ENCODE measurements at regions not wholly inside any gene's neighbourhood (a gene's known extent, or its start where the extent isn't known, plus 50 kb on each side); places are given as distances from the start of the nearest gene placed in this dataset.
"Not testable (repeated sequence)": the region's sequence is repeated elsewhere in the genome, so short reads cannot be mapped to it uniquely, and the experiment has no call there.

DNA sequence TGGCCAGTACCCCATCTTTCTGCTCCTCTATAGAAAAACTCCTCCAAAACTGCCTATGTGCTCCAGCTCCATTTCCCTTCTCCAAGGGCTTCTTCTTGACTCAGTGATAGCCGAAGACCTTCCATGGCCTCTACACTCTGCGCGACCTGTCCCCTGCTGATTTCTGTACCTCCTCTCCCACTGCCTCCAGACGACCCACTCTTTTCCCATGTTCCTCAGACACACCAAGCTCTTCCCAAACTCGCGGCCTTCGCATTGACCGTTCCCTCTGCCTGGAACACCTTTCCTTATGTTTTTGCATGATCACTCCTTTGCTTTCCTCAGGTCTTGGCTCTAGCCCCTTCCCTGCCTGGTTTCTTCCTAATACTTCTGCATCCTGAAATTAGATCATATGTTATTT, 255.6 kb upstream of the SDK2 start:
- no peak for DNase-seq

- DNase-seq = no peak
These were observed 256.3 kb upstream of the SDK2 start for GRCh38 chr17:73900516-73900915.

DNA sequence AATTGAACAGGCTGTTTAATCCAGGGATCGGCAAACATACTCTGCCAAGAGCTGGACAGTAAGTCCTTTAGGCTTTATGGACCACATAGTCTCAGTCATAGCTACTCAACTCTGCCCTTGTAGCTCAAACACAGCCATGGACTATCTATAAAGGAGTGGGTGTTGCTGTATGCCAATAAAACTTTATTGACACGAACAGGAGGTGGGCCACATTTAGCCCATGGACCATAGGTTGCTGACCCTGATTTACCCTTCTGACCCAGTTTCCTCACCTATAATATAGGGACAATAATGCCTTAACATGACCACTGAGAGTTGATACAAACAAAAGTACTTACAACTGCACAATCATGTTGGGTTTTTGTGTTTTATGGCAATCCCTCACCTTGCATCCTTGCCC, 257.0 kb upstream of the SDK2 start:
- no peak for DNase-seq

DNA sequence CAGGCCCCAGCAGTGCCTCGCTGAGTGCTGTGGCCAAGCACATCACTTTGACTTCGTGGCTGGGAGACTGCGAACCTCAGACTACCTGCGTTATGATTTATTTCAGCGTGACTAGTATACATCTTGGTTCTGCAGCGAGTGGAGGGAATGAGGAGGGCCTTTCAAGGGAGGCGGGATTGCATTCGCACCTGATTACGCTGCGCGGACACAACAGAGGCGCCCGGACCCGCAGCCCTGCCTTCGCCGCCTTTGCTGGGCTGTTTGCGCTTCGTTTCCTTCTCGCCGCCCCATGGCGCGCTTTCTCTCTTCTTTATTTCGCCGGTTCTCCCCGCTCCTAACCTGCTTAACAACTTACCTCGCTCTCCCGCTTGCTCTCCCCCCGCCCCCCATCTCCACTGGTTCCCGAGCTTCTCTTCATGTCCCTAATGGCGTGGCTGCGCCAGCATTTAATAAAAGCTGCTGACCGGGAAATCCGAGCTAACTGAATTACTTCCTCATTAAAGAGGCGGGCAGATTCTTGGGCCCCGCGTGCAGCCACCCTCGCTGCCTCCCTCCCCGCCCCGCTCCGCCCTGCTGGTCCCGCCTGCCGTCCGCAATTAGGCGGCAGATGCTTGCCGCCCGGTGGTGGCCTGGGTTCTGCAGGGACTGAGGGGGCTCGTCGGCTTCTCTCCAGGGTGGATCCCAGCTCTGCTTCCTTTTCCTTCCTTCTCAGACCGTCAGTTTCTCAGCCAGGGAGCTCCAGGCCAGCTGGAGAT, 257.6 kb upstream of the SDK2 start:
- no peak for DNase-seq

- DNase-seq = no peak
These were observed 258.4 kb upstream of the SDK2 start for GRCh38 chr17:73902416-73903181.

GRCh38 chr17:73906896-73907870, 262.9 kb upstream of the SDK2 start:
- no peak for DNase-seq

DNA sequence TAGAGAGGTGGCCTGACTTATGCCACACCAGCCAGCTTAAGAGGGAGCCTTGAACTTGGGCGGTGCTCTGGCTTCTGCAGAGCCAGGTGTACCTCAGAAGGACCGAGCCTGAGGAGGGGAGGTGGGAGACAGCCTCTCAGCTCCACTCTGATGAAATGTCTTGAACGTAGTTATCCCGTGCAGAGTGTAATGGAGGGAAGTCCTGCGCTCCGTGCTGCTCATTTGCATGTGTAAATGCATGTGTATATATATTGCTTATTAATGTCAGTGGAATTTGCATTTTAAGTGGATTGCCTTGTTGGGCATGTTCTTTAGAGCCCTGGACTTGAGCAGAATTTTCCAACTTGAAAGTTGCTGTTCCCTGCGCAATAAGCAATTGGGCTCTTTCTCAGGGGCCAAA, 264.9 kb upstream of the SDK2 start:
- DNase-seq = no peak

GRCh38 chr17:73910206-73910605, 266.0 kb upstream of the SDK2 start:
- DNase-seq = no peak

- DNase-seq = no peak
These were observed 266.7 kb upstream of the SDK2 start for GRCh38 chr17:73910821-73911515.

- DNase-seq = no peak
These were observed 267.6 kb upstream of the SDK2 start for GRCh38 chr17:73911726-73912372.

- no peak for DNase-seq
These were observed 268.1 kb upstream of the SDK2 start for GRCh38 chr17:73912373-73912746.

DNA sequence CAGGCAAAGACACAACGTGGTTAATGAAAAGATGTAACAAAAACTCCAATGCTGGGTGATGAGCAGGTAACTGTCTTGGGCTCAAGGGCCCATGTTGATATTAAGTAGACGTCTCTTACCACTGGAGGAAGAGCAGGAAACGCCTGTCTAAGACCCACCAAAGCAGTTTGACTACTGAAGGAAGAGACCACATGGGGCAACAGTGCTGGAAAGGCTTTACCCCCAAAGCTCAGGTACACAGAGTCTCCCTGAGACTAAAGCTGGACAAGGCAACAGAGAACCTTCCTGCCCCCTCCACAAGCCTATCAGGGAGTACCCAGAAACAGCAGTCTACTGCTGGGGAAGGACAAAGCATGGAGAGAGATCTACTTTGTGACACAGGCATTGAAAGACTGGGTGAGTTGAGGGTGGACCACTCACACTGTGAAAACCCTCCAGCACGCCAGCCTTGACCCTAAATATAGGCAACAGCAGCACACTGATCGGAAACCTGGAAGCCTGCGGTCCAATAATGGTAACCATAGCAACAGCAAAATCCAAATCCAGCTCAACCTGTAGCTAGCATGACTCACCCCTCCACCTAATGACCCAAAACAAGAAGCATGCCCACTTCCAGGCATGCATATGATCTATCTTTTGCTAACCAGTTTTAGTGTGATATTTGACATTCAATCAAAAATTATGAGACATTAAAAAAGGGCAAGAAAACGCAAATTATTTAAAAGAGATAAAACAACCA, 270.5 kb upstream of the SDK2 start:
- DNase-seq = no peak

GRCh38 chr17:73919033-73919432, 274.8 kb upstream of the SDK2 start:
- DNase-seq = not testable (repeated sequence)

GRCh38 chr17:73921306-73921705, 277.1 kb upstream of the SDK2 start:
- no peak for DNase-seq

GRCh38 chr17:73924114-73924908, 279.2 kb upstream of the RPL38 start:
- DNase-seq = no peak

GRCh38 chr17:73924909-73925186, 278.6 kb upstream of the RPL38 start:
- DNase-seq = no peak

GRCh38 chr17:73929860-73930430, 273.5 kb upstream of the RPL38 start:
- DNase-seq = no peak

DNA sequence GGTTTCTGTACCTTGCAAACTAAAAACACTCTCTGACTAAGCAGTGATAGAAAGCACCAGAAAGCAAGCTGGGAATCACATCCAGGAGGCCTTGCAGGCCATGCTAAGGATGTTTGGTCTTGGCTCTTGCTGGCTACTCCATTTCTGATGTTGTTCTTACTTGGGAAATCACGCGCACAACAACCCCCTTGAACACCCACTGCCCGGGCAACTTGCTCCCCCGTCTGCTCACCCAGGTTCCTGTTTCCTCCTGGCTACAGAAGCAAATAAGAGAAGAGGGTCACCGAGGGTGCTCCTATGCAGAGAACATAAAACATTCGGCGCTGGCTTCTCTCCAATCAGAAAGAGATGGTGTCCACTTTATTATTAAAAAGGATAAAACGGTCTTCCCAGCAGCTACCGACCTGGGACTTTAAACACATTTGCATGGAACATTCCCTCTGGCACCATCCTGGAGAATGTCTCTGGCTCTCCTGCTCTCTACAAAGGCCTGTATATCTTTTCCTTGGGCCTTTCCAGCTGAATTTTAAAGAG, 271.2 kb upstream of the RPL38 start:
- DNase-seq = no peak

DNA sequence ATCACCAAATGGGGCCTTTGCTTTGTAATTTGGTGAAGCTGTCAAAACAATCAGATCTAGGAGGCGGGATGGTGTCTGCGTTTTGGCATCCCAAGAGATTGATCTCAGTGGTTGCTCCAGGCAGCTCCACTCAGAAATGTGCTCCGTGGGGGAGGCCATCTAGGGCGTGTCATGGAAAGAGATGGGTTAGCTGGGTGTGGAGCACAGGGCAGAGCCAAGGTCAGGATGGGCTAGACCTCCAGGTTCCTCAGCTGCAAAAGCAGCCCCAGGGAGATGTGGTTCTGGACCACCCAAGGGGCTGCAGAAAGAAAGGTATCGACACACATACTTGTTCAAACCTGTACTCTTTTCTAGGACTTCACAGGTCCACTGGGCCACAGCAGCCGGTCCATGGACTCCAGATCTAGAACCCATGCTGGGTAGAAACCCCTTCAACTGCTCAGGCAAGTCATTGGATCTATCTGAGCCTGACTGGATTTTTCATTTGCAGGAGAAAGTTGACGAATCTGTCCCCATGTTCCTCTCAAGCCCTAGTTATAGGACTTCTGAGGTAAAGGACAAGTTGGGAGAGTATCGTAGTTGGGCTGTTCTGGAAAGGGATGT, 270.2 kb upstream of the RPL38 start:
- DNase-seq = no peak

GRCh38 chr17:73933871-73934270, 269.6 kb upstream of the RPL38 start:
- DNase-seq = no peak

Data from CD4-positive, alpha-beta T cell treated with Interleukin-4 for 4 hours (primary cell).